HG03378 (cell line): ENCODE measurements at regions not wholly inside any gene's neighbourhood (a gene's known extent, or its start where the extent isn't known, plus 50 kb on each side); places are given as distances from the start of the nearest gene placed in this dataset.

Experiments
- ATAC-seq: cut with Tn5 transposase; IDR thresholded peaks from one replicate; pipeline ENCODE4 v1.9.1; 2021; ENCODE audit warnings: mild to moderate bottlenecking, moderate library complexity; ENCODE audit not compliant: unreplicated experiment

DNA sequence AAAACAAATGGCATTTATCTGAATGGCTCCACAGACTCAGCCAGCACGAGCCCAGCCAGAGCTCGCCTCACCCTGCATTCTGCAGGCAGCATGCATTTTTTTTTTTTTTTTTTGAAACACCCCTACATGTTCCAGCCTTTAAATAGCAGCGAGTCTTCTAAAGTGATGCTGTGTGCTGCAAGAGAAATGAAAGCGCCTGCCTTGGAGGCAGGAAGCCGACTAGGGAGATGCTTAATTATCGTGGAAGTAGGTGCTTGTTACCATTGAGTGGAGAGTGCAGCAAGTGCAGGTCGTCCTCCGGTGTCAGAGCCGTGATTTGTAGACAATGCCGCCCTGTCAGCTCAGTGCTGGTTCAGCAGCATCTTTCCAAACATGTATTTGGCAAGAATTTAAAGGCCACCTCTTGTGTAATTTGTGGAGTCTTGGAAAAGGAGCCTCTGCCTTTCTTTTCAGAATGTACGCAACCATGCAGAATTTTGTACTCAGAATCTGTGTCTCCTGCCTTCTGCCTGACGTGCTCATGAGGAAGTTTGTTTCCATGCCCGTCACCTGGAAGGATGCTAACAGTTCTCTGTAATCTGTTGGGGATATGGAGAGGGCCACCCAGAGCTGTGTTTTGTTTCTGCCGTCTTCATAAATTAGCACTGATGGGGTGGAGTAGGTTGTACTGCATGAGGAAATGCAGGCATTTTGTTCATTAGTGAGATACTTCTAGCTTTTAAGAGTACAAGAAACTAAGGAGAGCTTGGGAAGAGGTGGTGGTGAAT lies 345.9 kb upstream of the RGS6 start:
- ATAC-seq: no peak

GRCh38 chr14:71588028-71588427 lies 344.2 kb upstream of the RGS6 start:
- no peak for ATAC-seq

GRCh38 chr14:71588576-71589215 lies 343.5 kb upstream of the RGS6 start:
- no peak for ATAC-seq

DNA sequence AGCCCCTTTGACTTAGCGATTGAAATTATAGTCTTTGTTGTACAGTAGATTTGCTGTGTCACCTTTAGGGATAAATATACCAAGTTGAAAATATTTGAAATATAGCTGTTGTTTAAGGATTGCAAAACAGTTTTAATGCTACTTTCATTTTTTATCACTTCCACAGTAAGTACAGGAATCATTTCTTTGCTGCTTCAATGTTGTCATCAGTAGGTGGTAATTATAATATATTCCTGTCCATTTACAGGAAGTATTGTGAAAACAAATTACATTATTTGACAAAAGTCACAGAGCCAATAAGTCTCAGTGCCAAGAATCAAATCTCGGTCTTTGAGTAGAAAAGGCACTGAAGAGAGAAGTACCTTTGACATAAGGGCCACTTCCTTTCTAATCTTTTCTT lies 342.6 kb upstream of the RGS6 start:
- no peak for ATAC-seq

GRCh38 chr14:71590131-71590530 lies 342.1 kb upstream of the RGS6 start:
- ATAC-seq: no peak

GRCh38 chr14:71591231-71591630 lies 341.0 kb upstream of the RGS6 start:
- ATAC-seq: no peak

- no peak for ATAC-seq
Measured at GRCh38 chr14:71591929-71592328, 340.3 kb upstream of the RGS6 start.

DNA sequence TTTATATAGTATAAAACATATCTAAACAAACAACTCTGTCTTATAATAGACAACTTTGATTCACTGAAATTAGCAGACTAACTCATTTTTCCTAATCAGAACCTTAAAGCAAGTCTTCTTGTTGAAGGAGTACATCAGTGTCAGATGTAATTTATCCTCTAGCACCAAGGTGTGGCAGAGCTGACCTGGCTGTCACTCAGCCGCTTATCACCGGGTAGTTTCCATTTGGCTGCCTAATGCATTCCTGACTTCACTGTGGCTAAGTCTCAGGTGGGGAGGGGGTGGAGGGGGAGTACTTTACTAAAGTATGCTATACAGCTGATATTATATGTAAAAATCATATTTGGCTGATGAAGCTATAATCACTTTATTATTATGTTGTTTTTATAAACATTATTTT lies 339.9 kb upstream of the RGS6 start:
- ATAC-seq: no peak

DNA sequence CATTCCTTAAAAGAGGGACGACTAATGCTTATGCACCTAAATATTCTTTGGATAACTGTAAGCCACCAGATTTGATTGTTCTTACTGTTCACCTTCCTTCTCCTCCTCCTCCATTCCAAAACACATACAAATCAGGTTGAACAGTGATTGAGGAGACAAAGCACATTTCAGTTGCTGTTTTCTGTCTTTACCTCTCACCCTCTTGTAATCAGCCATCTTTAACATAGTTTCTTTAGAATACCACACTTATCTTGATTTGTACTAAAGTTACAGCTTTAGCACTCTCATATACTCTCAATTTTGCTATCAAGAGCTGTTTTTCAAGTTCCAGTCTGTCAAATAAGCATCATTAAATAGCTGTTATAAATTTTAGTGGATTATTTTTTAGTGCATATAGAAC lies 338.3 kb upstream of the RGS6 start:
- ATAC-seq: no peak

GRCh38 chr14:71594821-71595220 lies 337.4 kb upstream of the RGS6 start:
- no peak for ATAC-seq

DNA sequence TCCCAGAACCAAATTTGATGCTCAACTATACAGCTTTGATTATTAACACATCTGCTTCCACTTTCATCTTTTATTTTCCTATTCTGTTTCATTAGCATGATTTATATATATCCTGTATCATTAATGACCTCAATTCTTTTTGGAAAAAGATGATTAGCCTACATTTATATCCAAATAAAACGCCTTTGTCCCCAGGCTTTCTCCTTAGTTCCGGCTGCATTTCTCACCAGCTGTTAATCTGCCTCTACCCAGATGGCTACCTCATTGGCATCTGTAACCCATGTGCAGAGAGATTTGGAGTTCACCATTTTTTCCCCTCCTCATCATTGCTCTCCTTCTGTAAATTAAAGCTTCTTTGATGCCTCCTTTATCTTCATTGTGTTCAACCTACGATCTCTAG lies 336.8 kb upstream of the RGS6 start:
- no peak for ATAC-seq

- ATAC-seq: peak; percentile 9
Measured at GRCh38 chr14:71597287-71597920, 334.8 kb upstream of the RGS6 start.

DNA sequence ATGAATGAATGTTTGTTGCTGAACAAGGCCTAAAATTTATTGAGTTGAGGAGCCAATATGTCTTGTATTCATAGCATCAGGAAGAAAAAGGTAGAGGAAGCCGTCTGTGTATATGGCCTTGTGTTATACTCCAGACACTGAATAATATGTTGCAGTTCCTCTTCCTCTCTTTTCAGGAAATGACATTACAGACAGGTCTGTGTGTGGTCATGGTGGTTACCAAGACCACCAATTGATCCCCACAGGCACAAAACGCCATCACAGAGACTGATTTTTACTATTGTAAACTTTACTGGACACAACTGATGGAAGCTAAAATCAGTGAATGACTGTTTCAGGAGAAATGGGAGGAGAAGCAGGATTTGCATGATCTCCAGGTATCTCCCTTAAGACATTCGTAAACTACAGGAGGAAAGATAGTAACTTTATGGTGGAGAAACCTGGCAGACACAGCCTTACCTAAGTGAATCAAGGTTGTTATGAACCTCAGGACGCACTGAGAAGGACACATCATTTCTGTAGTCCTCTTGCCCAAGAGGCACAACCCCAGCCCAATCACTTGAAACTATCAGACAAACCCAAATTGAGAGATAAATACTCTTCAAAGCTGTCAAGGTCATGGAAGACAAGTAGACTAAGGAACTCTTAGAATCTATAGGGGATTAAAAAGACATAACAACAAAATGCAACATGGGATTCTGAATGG lies 334.1 kb upstream of the RGS6 start:
- peak; percentile 53 for ATAC-seq

GRCh38 chr14:71600309-71600708 lies 331.9 kb upstream of the RGS6 start:
- ATAC-seq: no peak

DNA sequence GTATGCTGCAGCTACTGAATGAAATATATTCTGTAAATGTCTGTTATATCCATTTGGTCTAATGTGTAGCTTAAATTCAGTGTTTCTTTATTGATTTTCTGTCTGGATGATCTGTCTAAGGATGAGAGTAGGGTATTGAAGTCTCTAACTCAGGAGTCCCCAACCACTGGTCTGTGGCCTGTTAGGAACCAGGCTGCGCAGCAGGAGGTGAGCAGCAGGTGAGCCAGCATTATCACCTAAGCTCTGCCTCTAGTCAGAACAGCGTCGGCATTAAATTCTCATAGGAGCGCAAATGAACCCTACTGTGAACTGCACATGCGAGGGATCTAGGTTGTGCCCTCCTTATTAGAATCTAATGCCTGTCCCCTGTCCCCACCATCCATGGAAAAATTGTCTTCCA lies 329.7 kb upstream of the RGS6 start:
- no peak for ATAC-seq

- ATAC-seq: no peak
Measured at GRCh38 chr14:71604231-71604630, 328.0 kb upstream of the RGS6 start.

DNA sequence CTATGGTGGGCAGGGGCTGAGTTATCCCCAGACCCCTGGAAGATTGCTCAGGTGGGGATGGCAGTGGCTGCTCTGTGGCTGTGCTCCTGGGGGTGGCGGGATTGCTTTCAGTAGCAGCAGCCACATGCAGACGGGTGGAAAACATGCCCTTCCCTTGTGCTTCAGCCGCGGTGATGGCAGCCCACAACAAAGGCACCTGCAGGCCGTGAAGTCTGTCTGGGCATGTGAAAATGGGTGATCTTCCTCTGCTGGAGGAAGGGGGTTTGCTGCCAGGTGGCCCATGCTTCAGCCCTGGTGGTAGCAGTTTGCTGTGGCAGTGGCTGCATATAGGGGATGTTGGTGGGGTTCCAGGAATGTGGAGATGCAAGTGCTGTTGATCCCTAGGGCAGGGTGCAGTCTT lies 326.2 kb upstream of the RGS6 start:
- ATAC-seq: no peak

- ATAC-seq: no peak
Measured at GRCh38 chr14:71606575-71606974, 325.7 kb upstream of the RGS6 start.

DNA sequence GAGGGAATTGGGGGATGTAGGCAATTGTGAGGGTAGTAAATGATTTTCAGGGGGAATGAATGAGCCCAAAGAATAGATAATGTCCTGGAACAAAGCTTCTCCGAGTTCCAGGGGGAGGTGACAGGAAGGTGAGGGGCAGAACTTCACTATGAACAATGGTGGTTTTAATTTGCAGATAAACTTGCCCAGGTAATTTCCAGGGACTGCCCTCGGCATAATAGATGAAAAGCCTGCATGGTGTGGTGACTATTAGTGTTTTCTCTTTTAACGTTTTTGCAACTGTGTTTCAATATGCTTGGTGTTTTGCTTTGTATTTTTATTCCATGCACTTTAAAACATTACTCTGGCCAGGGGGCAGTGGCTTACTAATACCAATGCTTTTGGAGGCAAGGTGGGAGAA lies 325.2 kb upstream of the RGS6 start:
- no peak for ATAC-seq

GRCh38 chr14:71610149-71610548 lies 322.1 kb upstream of the RGS6 start:
- no peak for ATAC-seq

DNA sequence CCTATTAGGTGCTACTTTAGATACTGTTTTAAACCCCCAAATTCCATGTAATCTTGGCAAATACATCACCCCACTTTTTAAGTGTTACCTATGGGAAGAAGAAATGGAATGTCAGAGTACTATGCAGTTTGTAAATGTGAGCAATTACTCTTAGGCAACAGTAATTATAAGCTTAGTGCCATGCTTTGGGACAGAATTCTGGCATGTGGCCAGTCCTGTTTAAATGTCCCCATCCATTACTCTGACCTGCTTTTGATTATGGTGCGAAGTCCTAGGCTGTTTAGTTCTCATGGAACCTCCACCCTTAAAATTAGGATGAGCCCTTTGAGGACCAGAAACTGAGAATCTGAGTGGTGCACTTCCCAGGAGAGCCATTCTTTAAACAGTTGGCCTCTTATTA lies 321.4 kb upstream of the RGS6 start:
- no peak for ATAC-seq

DNA sequence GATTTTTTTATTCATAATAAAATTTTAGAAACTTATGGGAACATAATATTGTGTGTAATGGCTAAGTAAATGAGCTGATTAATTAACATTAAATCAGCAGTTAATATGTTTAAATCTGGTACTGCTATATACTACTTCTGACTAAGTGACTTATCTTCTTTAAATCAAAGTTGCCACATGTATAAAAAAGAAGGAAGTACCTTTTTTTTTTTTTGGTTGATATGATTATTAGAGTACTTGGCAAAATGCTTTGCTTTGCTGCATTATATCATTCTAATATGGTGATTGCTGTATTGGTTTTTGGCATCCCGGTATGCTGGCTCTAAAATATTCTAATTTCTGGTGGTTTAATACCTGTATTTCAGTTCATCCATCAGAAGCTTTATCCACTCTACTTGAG lies 319.1 kb upstream of the RGS6 start:
- ATAC-seq: no peak
